GM12874 (cell line): ENCODE measurements at regions not wholly inside any gene's neighbourhood (a gene's known extent, or its start where the extent isn't known, plus 50 kb on each side); places are given as distances from the start of the nearest gene placed in this dataset.

Experiments used
- CTCF ChIP-seq: IDR thresholded peaks from 2 replicates; pipeline ENCODE4 v1.5.1; 2011; ENCODE audit warnings: low read depth, mild to moderate bottlenecking, control low read depth, low read length, moderate library complexity; ENCODE audit not compliant: insufficient read depth

GRCh38 chr1:87599569-87599968 lies 270.9 kb downstream of the LMO4 start:
- TF ChIP-seq CTCF: no peak

DNA sequence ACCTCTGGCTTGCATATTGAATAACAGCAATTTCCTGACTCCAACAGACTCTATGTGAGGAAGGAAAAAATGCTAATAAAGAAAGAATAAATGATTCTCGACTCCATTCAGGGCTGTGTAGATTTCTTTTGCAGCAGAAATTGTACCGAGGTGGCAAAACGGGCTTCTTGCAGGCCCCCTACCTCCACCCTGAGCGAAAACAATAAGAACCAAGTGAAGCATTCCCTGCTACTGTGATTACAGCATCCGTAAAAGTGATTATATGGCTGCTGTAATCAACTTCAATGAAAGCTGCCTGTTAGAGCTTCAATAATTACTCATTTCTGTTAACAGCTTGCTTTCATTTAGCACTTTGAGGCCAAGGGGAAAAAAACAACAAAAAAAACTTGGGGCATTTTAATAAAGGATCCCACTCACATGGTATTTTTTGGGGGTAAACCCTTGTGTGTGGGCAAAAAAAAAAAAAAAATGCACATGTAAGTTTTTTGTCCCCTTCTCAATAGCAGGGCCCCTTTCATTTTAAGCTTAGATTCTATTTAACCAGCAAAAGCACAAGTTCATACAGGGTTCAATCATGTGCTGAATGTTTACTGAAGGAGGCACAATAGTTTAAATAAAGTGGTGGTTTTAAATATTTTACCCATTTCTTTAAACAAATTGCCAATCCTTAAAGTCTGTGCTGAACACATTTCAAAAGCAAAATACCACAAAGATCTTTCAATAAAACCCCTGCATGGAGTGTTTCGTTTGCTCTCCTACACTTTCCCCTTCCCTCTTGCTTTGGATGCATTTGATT lies 271.6 kb downstream of the LMO4 start:
- TF ChIP-seq CTCF: no peak

GRCh38 chr1:87600854-87601253 lies 272.2 kb downstream of the LMO4 start:
- no peak for TF ChIP-seq CTCF

- TF ChIP-seq CTCF: no peak
These were observed 274.9 kb downstream of the LMO4 start for GRCh38 chr1:87603626-87604025.

DNA sequence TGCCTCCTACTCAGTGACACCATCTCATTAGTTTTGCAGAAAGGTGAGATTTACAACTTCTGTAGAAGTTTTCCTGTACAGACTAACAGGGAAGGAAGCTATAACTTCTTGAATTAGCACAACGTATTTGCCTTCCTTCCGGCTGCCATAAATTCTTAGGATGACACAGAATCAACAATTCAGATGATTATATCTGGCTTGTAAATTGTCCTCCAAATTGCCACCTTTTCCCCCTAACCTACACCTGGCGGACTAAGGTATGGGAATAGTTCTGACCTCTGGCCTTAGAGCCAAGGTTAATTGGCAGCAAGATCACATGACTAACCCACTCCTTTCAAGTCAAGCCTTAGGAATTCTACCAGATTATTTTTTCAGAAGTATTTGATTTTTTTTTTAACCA lies 284.3 kb downstream of the LMO4 start:
- no peak for TF ChIP-seq CTCF

DNA sequence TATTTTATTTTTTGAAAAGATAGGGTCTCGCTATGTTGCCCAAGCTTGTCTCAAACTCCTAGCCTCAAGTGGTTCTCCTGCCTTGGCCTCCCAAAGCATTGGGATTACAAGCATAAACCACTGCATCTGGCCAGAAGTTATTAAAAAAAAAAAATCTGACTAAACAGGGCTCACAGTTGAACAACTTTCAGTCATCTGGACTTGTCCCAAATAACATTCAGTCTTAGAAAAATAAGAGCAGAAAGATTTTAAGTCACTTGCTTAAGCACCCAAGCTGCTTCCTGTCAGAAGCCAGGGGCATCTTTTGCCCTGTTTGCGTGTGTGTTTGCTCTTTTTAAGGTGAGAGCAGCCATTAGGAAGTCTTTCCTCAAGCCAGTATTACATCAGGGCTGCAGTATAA lies 286.8 kb downstream of the LMO4 start:
- no peak for TF ChIP-seq CTCF

DNA sequence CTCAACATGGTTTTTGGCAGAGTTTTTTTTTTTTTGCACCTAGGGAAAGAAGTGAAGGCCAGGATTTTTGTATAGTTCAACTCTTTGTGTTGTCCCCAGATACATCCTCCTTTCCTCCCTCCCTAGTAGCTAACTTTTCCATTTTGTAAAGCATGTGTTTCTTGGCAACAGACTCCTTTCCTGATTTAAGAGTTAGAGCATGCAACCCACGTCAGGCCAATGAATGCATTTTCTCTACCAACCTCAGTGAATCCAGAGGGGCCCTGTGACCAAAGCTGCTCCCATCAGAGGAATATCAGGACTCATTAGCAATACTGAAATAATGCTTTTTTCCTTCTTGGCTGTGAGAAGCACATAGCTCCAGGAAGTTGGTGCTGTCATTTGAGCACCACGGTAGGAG lies 287.2 kb downstream of the LMO4 start:
- TF ChIP-seq CTCF: no peak
